Astrocyte of the spinal cord (primary cell): ENCODE measurements at regions not wholly inside any gene's neighbourhood (a gene's known extent, or its start where the extent isn't known, plus 50 kb on each side); places are given as distances from the start of the nearest gene placed in this dataset.
A peak's percentile ranks its signal among the peaks of the same experiment; 100 is the strongest.
"Not testable (repeated sequence)": the region's sequence is repeated elsewhere in the genome, so short reads cannot be mapped to it uniquely, and the experiment has no call there.

Experiments used
- DNase-seq: peaks from one replicate; pipeline ENCODE4 v3.0.0; 2011; ENCODE audit warnings: low read depth, low spot score
- H3K4me3 ChIP-seq: 2 replicates; pipeline ENCODE4 v1.5.1; 2011; ENCODE audit warnings: low read depth, mild to moderate bottlenecking, low read length, moderate library complexity
- in situ Hi-C: cut with HindIII; loops from 2 replicates; pipeline ENCODE4 v1.10.0; 2017; ENCODE audit warnings: low sequenced_read_pairs
- TF ChIP-seq, protein P1 (sequence below): IDR thresholded peaks from 2 replicates; pipeline ENCODE4 v1.5.1; 2012; ENCODE audit warnings: low read depth, mild to moderate bottlenecking, low read length, inconsistent platforms

GRCh38 chr5:87735923-87736322 is 323.2 kb upstream of the CCNH start:
- no peak for DNase-seq
- no peak overlapping the region for H3K4me3 ChIP-seq
- TF ChIP-seq, protein P1, sequence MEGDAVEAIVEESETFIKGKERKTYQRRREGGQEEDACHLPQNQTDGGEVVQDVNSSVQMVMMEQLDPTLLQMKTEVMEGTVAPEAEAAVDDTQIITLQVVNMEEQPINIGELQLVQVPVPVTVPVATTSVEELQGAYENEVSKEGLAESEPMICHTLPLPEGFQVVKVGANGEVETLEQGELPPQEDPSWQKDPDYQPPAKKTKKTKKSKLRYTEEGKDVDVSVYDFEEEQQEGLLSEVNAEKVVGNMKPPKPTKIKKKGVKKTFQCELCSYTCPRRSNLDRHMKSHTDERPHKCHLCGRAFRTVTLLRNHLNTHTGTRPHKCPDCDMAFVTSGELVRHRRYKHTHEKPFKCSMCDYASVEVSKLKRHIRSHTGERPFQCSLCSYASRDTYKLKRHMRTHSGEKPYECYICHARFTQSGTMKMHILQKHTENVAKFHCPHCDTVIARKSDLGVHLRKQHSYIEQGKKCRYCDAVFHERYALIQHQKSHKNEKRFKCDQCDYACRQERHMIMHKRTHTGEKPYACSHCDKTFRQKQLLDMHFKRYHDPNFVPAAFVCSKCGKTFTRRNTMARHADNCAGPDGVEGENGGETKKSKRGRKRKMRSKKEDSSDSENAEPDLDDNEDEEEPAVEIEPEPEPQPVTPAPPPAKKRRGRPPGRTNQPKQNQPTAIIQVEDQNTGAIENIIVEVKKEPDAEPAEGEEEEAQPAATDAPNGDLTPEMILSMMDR = no peak
- in situ Hi-C loops = no loop called here

DNA sequence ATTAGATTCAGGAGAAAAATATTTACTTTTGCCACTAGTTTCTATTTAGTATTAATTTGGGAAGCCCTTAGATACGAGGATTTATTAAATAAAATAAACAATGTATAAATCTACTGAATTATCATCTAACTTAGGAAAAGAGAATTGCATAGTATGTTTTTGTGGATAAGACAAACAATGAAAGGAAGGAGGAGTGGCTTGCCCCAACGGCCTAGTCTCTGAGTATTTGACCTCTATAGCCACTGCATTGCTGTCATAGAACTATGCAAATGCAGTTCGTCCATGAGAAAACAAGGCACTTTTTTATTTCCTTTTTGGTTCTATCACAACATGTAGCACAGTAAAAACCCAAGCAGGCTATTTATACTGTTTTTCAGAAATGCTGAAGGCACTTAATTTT is 321.2 kb upstream of the CCNH start:
- in situ Hi-C loops = no loop called here
- H3K4me3 ChIP-seq = no peak overlapping the region
- TF ChIP-seq, protein P1 = no peak
- no peak for DNase-seq

- DNase-seq = no peak
- no peak overlapping the region for H3K4me3 ChIP-seq
- in situ Hi-C loops = no loop called here
- TF ChIP-seq, protein P1 = no peak
These were observed 320.4 kb upstream of the CCNH start for GRCh38 chr5:87732875-87733768.

GRCh38 chr5:87729781-87730180 is 317.1 kb upstream of the CCNH start:
- in situ Hi-C loops = no loop called here
- TF ChIP-seq, protein P1 = no peak
- DNase-seq = no peak
- no peak overlapping the region for H3K4me3 ChIP-seq

- TF ChIP-seq, protein P1 = no peak
- DNase-seq = peak; percentile 59
- H3K4me3 ChIP-seq = no peak overlapping the region
- in situ Hi-C loops = no loop called here
These were observed 309.6 kb upstream of the CCNH start for GRCh38 chr5:87722286-87722685.

DNA sequence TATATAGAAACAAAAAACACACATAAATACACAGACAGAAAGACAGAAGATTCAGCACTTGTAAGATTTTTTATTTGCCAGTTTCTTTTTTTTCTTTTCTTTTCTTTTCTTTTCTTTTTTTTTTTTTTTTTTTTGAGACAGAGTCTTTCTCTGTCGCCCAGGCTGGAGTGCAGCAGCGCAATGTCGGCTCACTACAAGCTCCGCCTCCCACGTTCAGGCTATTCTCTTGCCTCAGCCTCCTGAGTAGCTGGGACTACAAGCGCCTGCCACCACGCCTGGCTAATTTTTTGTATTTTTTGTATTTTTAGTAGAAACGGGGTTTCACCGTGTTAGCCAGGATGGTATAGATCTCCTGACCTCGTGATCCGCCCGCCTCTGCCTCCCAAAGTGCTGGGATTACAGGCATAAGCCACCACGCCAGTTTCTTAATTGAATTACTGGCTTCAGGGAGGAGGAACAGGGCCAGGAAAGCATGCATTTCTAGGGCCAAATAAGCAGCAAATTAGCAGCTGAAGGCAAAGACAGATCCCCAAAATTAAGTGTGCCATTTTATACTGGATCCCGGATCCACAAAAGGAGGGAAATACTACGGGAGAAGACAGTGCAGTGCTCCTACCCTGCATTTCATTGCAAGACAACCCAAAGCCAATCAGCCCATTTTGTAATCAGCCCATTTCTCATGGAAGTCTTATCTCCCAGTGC is 305.6 kb upstream of the CCNH start:
- DNase-seq, in situ Hi-C loops, H3K4me3 ChIP-seq: not testable (repeated sequence)

DNA sequence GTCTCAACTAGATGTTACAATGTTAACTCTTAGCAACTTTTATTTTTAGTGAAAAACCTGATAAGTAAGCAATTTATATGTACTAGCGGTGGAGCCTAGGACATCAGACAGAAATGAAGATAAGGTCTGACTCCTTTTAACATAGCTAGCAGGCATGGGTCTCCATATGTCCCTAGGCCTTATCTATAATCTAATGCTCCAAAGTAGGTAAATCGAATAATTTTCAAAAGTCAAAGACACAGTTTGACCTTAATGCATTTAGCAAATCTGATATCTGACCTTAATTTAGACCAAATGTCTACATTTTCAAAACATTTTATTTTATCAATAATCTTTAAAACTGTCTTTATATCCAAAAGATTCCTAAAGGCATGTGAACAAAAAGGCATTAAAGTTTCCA is 305.0 kb upstream of the CCNH start:
- TF ChIP-seq, protein P1 = no peak
- H3K4me3 ChIP-seq = no peak overlapping the region
- in situ Hi-C loops = no loop called here
- DNase-seq = no peak
